Endodermal cell (in vitro differentiated cells): ENCODE measurements at regions not wholly inside any gene's neighbourhood (a gene's known extent, or its start where the extent isn't known, plus 50 kb on each side); places are given as distances from the start of the nearest gene placed in this dataset.

ENCODE experiments used
- DNase-seq: peaks from one replicate; pipeline ENCODE4 v3.0.0-alpha.2; 2017
- H3K27ac ChIP-seq: 2 replicates; pipeline ENCODE4 v1.5.1; 2013; ENCODE audit warnings: mild to moderate bottlenecking, low read depth, low read length, moderate library complexity
- H3K27me3 ChIP-seq: 2 replicates; pipeline ENCODE4 v1.6.1; 2013; ENCODE audit warnings: mild to moderate bottlenecking, low read length, moderate library complexity; ENCODE audit not compliant: insufficient read depth, control insufficient read depth, poor library complexity, severe bottlenecking
- H3K36me3 ChIP-seq: 2 replicates; pipeline ENCODE4 v1.7.0; 2013; ENCODE audit warnings: mild to moderate bottlenecking, low read length, moderate library complexity; ENCODE audit not compliant: control insufficient read depth, insufficient read depth
- H3K4me1 ChIP-seq: one replicate; pipeline ENCODE4 v1.7.0; 2013; ENCODE audit warnings: low read length; ENCODE audit not compliant: control insufficient read depth, insufficient read depth
- H3K4me3 ChIP-seq: 2 replicates; pipeline ENCODE4 v1.5.1; 2013; ENCODE audit warnings: mild to moderate bottlenecking, low read length, moderate library complexity
- H3K9ac ChIP-seq: 2 replicates; pipeline ENCODE4 v1.6.1; 2013; ENCODE audit warnings: mild to moderate bottlenecking, low read length, moderate library complexity; ENCODE audit not compliant: poor library complexity, severe bottlenecking; ENCODE audit errors: extremely low read depth
- H3K9me3 ChIP-seq: 2 replicates; pipeline ENCODE4 v1.6.1; 2013; ENCODE audit warnings: mild to moderate bottlenecking, low read length, moderate library complexity; ENCODE audit not compliant: control insufficient read depth
- H3K27ac Mint-ChIP-seq: 2 replicates; pipeline ENCODE4 v1.8.0; 2020; ENCODE audit warnings: mixed read lengths
- H3K27me3 Mint-ChIP-seq: 2 replicates; pipeline ENCODE4 v1.8.0; 2021; ENCODE audit warnings: mild to moderate bottlenecking, mixed read lengths; ENCODE audit not compliant: insufficient read depth
- H3K36me3 Mint-ChIP-seq: 2 replicates; pipeline ENCODE4 v1.8.0; 2020; ENCODE audit warnings: low read depth, mixed read lengths
- H3K4me1 Mint-ChIP-seq: 2 replicates; pipeline ENCODE4 v1.8.0; 2020; ENCODE audit warnings: mixed read lengths
- H3K4me3 Mint-ChIP-seq: 2 replicates; pipeline ENCODE4 v1.8.0; 2020; ENCODE audit warnings: mild to moderate bottlenecking, moderate library complexity, mixed read lengths
- H3K9me3 Mint-ChIP-seq: 2 replicates; pipeline ENCODE4 v1.8.0; 2020; ENCODE audit warnings: mild to moderate bottlenecking, mixed read lengths
- WGBS, 2 experiments: methylation state at CpG; one replicate each; pipeline versions ENCODE4 v1.1.5 to v1.1.7; 2013; ENCODE audit warnings: missing lambda C conversion rate in 2 of 2, mixed read lengths in 1 of 2; ENCODE audit not compliant: insufficient coverage in 1 of 2, insufficient read length in 1 of 2; 5-methylcytosine and 5-hydroxymethylcytosine counted together
- TF ChIP-seq, protein P1 (sequence below): fragments of 200-600 bp; sonication (generic); conservative IDR thresholded peaks from 2 replicates; pipeline ENCODE4 v1.5.0; 2021; ENCODE audit warnings: antibody characterized with exemption, mild to moderate bottlenecking

GRCh38 chr2:6723865-6724604 lies 141.7 kb downstream of the CMPK2 start:
- no peak overlapping the region for H3K4me3 Mint-ChIP-seq
- Histone ChIP-seq H3K27ac (no peak overlapping the region), H3K9ac (no peak overlapping the region), H3K27me3 (no peaks in the 10 kb centered on the region), H3K4me3 (no peak overlapping the region), H3K4me1 (no peaks in the 10 kb centered on the region), H3K36me3 (no peaks in the 10 kb centered on the region), H3K9me3 (no peaks in the 10 kb centered on the region)
- WGBS, 2 experiments: 92 to 94% methylated on average over 6 to 8 of the region's 8 CpGs
- no peaks in the 10 kb centered on the region for H3K27me3 Mint-ChIP-seq
- H3K4me1 Mint-ChIP-seq: no peaks in the 10 kb centered on the region
- no peaks in the 10 kb centered on the region for H3K36me3 Mint-ChIP-seq
- H3K27ac Mint-ChIP-seq: no peak overlapping the region
- DNase-seq: no peak
- TF ChIP-seq, protein P1, sequence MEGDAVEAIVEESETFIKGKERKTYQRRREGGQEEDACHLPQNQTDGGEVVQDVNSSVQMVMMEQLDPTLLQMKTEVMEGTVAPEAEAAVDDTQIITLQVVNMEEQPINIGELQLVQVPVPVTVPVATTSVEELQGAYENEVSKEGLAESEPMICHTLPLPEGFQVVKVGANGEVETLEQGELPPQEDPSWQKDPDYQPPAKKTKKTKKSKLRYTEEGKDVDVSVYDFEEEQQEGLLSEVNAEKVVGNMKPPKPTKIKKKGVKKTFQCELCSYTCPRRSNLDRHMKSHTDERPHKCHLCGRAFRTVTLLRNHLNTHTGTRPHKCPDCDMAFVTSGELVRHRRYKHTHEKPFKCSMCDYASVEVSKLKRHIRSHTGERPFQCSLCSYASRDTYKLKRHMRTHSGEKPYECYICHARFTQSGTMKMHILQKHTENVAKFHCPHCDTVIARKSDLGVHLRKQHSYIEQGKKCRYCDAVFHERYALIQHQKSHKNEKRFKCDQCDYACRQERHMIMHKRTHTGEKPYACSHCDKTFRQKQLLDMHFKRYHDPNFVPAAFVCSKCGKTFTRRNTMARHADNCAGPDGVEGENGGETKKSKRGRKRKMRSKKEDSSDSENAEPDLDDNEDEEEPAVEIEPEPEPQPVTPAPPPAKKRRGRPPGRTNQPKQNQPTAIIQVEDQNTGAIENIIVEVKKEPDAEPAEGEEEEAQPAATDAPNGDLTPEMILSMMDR: no peak
- H3K9me3 Mint-ChIP-seq: no peaks in the 10 kb centered on the region

GRCh38 chr2:6724605-6725140 lies 141.0 kb downstream of the CMPK2 start:
- no peak overlapping the region for H3K27ac Mint-ChIP-seq
- WGBS, 2 experiments: 94 to 100% methylated on average over 1 to 4 of the region's 4 CpGs
- H3K4me1 ChIP-seq: no peaks in the 10 kb centered on the region
- TF ChIP-seq, protein P1: no peak
- H3K9ac ChIP-seq: no peak overlapping the region
- H3K27me3 Mint-ChIP-seq: no peaks in the 10 kb centered on the region
- no peaks in the 10 kb centered on the region for H3K27me3 ChIP-seq
- no peaks in the 10 kb centered on the region for H3K9me3 Mint-ChIP-seq
- H3K4me1 Mint-ChIP-seq: no peaks in the 10 kb centered on the region
- H3K36me3 ChIP-seq: no peaks in the 10 kb centered on the region
- no peaks in the 10 kb centered on the region for H3K9me3 ChIP-seq
- no peak overlapping the region for H3K4me3 ChIP-seq
- no peaks in the 10 kb centered on the region for H3K36me3 Mint-ChIP-seq
- no peak overlapping the region for H3K4me3 Mint-ChIP-seq
- H3K27ac ChIP-seq: no peak overlapping the region
- DNase-seq: no peak

DNA sequence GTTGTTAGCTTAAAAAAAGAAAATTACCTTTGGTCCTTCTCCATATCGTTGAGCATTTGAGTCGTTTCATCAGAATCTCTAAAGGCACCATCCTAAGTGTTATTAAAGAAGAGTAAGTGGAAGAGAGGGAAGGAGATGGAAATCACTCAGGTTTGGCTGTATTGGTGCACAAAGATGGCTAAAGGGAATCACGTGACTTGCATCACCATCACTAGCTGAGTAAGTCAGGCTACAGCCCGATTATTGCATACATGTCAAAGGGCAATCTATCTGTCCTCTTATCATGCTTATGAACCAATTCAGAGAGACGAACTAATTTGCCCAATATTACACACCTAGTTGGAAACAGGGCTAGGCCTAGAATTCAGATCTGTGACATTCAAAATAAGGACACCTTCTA lies 137.6 kb downstream of the CMPK2 start:
- Histone ChIP-seq H3K9me3 (no peaks in the 10 kb centered on the region), H3K9ac (no peak overlapping the region), H3K4me1 (no peaks in the 10 kb centered on the region), H3K27me3 (no peaks in the 10 kb centered on the region), H3K36me3 (no peaks in the 10 kb centered on the region), H3K4me3 (no peak overlapping the region), H3K27ac (no peak overlapping the region)
- Mint-ChIP-seq H3K4me3 (no peak overlapping the region), H3K36me3 (no peaks in the 10 kb centered on the region), H3K27ac (no peak overlapping the region), H3K4me1 (no peaks in the 10 kb centered on the region), H3K27me3 (no peaks in the 10 kb centered on the region), H3K9me3 (peaks cover 8% of the 10 kb centered on the region)
- TF ChIP-seq, protein P1: no peak
- DNase-seq: no peak
- WGBS, 2 experiments: 95% methylated on average over 4 to 5 of the region's 5 CpGs
